Activated CD4-positive, CD25-positive, alpha-beta regulatory T cell treated with anti-CD3 and anti-CD28 coated beads, Interleukin-2, amount 50 U/mL, for 72 hours (primary cell): ENCODE measurements at regions not wholly inside any gene's neighbourhood (a gene's known extent, or its start where the extent isn't known, plus 50 kb on each side); places are given as distances from the start of the nearest gene placed in this dataset.
"Not testable (repeated sequence)": the region's sequence is repeated elsewhere in the genome, so short reads cannot be mapped to it uniquely, and the experiment has no call there.

Source experiments
- DNase-seq: peaks from one replicate; pipeline ENCODE4 v3.0.0; 2021

- DNase-seq, result no peak
Observed at GRCh38 chr1:98181036-98181764, 260.4 kb upstream of the DPYD start.

DNA sequence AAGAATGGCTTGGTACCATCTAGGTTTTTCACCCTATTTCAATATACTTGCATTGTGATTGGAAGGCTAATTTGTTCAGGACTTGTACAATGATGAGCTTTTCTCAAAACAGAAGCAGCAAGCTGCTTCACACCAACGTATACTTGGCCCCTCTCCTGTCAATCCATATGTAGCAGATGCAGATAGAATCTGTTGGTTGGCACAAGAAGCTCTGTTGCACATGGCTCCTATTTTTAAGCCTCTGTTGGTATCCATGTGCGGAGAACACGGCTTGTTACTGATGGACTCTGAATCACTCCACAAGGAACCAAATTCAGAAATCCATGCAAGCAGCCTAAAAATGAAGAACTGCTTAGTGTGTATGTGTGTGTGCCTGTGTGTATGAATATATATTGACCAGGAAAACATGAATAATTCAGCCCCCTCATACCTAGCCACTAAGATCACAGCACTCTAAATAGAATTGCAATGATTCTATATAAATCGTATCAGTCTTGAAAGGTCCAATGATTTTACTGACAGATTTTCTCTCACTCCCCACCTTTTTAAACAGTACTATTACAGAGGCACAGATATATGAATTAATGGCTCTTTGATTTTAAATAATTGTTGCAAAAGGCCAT lies 258.4 kb upstream of the DPYD start:
- no peak for DNase-seq

DNA sequence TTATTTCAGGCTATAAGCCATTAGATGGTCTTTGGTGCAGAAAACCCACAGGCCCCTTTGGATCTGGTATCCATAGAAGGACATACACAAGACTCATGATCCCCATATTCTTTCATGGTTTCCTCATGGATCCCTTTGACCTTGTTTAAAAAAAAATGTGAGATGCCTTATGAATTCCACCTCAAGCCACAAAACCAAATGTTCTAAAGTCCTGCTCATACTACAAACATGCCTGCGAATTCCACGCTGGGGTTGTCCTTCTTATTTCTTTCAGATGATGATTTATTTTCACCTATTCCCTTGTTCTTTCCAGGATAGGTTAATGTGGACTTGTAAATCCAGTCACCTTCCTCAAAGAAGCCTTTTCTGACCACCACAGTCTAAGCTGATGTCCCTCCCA lies 256.9 kb upstream of the DPYD start:
- no peak for DNase-seq

DNA sequence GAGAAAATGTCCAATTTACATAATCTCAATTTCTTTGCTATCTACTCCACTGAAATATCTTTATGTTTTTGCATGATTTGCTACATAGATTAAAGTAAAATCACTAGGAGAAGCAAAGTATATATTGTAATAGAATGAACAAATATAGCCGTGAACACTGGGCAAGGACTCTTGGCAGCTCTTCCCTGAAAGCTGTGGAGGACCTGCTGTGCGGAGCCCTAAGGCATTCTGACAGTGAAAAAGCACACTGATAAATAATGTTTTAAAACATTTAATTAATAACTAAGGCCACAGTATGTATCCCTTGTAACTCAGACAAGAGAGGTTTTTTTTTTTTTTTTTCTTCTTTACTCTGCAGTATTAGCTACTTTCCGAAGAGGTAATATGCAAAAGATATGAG lies 256.1 kb upstream of the DPYD start:
- no peak for DNase-seq

DNA sequence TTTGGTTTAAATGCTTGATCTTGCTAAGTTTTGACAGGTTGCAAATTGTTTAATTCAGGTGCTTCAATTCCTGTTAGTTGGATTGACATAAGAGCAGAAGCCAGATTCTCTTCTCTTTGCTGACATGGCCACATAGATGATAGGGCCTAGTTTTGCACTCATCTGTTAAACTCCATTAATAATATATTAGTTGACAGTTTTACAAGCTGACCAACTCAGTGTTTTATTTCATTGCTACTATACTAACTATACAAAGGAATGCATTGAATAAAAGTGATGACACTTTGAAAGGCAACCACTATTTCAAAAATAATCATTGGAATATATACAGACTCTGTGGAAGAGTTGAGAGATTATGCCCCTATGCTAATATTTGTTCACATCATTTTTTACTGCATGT lies 255.6 kb upstream of the DPYD start:
- DNase-seq, result no peak

GRCh38 chr1:98172578-98172977 lies 251.7 kb upstream of the DPYD start:
- no peak for DNase-seq

GRCh38 chr1:98172022-98172421 lies 251.2 kb upstream of the DPYD start:
- DNase-seq, result no peak

- DNase-seq, result no peak
Observed at GRCh38 chr1:98164509-98164908, 243.7 kb upstream of the DPYD start.

- no peak for DNase-seq
Observed at GRCh38 chr1:98157524-98158313, 236.9 kb upstream of the DPYD start.

DNA sequence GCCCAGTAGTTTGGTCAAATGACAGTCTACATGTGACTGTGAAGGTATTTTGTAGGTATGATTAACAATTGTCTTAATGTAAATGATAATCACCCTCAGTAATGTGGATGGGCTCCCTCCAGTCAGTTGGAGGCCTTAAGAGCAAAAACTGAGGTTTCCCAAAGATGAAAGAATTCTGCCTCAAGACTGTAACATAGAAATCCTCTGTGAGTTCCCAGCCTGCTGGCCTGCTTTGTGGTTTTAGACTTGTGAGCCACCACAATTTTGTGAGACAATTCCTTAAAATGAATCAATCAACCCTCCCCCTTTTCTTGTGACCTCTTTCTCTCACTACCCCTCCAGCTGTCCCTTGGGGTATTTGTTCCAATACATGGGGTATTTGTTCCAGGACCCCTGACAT lies 226.4 kb upstream of the DPYD start:
- DNase-seq, result no peak

DNA sequence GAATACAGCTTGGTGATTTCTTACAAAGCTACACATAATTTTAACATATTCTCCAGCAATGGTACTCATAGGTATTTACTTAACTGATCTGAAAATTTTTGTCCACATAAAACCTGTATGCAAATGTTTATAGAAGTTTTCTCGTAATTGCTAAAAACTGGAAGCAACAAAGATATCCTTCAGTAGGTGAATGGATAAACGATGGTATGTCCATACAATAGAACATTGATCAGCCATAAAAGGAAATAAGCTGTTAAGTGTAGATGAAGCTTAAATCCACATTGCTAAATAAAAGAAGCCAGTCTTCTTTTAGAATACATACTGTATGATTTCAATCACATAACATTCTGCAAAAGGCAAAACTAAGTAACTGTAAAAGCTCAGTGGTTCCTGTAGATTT lies 224.8 kb upstream of the DPYD start:
- DNase-seq, result no peak

DNA sequence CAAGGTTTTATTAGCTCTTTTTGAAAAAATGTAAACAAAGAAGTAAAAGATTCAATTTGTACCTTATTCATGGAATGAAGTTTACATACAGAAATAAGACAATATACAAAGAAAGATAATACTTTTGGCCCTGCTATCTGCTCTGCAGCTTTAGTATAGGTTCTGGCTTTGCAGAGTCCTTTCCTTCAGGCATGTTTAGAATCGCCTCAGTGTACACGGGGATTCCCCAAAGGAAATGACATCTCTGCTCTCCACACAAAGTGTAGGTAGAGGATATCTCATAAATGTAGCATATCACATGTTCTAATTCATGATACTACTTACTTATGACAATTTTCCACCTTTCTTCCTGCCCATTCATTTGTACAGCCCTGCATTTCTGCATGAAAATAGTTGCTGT lies 222.6 kb upstream of the DPYD start:
- DNase-seq, result no peak

- no peak for DNase-seq
Observed at GRCh38 chr1:98133131-98133530, 212.3 kb upstream of the DPYD start.

GRCh38 chr1:98130408-98130807 lies 209.6 kb upstream of the DPYD start:
- no peak for DNase-seq

- no peak for DNase-seq
Observed at GRCh38 chr1:98129491-98129890, 208.7 kb upstream of the DPYD start.

DNA sequence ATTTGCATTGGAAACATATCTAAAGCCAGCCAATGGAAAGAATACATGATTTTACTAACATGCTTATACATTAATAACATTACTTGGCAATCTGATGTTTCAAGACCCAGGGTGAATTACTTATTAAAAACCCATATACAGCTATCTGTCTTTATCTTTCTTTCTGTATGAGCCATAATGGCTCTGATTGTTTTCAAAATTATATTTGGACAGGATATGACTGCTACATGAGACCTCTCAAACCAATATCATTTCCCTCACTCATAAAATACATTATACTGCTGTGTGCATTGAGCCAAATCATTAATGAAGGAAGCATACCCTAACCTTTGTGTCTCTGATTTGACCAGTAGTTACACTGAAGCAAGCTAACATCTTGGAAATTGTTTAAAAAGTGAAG lies 205.9 kb upstream of the DPYD start:
- DNase-seq, result no peak

GRCh38 chr1:98121646-98122045 lies 200.8 kb upstream of the DPYD start:
- no peak for DNase-seq

- no peak for DNase-seq
Observed at GRCh38 chr1:98119796-98120195, 199.0 kb upstream of the DPYD start.

- no peak for DNase-seq
Observed at GRCh38 chr1:98113811-98114210, 193.0 kb upstream of the DPYD start.

DNA sequence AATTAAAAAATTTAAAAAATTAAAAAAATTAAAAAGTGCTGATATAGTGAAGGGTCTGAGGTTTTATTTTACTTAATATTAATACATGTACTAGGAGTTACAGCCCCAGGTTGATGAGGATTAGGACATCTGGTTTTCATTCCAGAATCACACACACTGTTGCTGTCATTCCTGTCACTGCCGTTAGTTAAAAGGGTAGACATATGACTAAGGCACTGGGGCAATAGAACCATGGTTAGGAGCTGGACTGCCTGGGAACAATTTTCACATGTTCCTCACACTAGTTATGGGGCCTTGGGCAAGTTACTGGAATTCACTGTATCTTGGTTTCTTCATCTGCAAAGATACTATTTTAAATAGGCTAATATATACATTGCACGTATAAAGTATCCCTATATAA lies 191.8 kb upstream of the DPYD start:
- DNase-seq, result no peak

- no peak for DNase-seq
Observed at GRCh38 chr1:98110674-98111073, 189.8 kb upstream of the DPYD start.

GRCh38 chr1:98108378-98108777 lies 187.5 kb upstream of the DPYD start:
- DNase-seq, result not testable (repeated sequence)

DNA sequence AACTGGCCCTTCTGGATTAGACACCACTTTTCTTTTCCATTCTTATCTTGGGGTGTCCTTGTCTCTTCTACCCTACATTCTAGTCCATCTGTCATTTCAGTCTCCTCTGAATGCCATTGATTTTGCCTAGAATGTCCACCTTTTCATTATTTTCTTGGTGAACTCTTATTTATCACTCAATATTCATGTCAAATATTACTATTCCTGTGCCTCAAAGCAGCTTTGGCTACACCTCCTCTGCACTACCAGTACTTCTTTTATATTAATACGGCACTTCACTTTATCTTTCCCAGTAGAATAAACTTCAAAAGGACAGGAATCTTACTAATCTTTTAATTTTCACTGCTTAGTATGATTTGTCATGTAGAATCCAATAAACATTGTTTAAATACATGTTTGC lies 186.4 kb upstream of the DPYD start:
- no peak for DNase-seq

DNA sequence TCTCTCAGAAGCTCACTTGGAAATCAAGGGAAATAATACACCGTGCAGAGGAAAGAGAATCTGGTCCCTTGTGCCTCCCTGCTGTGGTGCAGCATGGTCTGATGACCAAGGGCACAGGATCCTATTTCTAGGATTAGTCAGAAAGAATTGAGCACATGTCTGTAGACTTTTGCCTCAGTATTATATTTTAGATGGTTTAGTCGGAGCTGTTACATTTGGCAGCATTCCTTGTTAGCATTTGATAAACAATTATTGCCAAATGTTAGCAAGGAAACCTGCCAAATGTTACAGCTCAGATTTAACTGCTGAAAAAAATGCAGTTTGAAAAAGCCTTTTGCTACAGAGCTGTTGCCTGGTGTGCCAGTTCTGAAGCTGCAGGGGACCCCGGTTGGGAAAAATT lies 183.5 kb upstream of the DPYD start:
- DNase-seq, result no peak
